OCI-LY3 (cell line): ENCODE measurements at regions not wholly inside any gene's neighbourhood (a gene's known extent, or its start where the extent isn't known, plus 50 kb on each side); places are given as distances from the start of the nearest gene placed in this dataset.

ENCODE experiments used
- H2AFZ ChIP-seq: fragments of 200-600, 300-600 bp; shearing (Covaris generic); 2 replicates; pipeline ENCODE4 v1.6.0; 2014; ENCODE audit warnings: antibody characterized with exemption, low read depth, low read length
- H3K27ac ChIP-seq: fragments of 200-600, 300-600 bp; sonication (generic); 2 replicates; pipeline ENCODE4 v1.5.1; 2014; ENCODE audit warnings: mild to moderate bottlenecking, low read length, moderate library complexity, mixed read lengths
- H3K27me3 ChIP-seq: fragments of 200-600, 300-600 bp; sonication (generic); 2 replicates; pipeline ENCODE4 v1.6.1; 2014; ENCODE audit warnings: low read depth, low read length, mixed read lengths
- H3K36me3 ChIP-seq: fragments of 200-600, 300-600 bp; sonication (generic); replicated peaks from 2 replicates; pipeline ENCODE3; 2014; ENCODE audit warnings: low read depth, low read length, mixed read lengths
- H3K4me1 ChIP-seq: fragments of 300-600, 200-600 bp; sonication (generic); 2 replicates; pipeline ENCODE4 v1.6.1; 2014; ENCODE audit warnings: low read length, mixed read lengths
- H3K4me2 ChIP-seq: fragments of 200-600, 300-600 bp; sonication (generic); 2 replicates; pipeline ENCODE4 v1.6.1; 2014; ENCODE audit warnings: low read length, mixed read lengths
- H3K4me3 ChIP-seq: fragments of 300-600, 200-600 bp; sonication (generic); 2 replicates; pipeline ENCODE4 v1.5.1; 2014; ENCODE audit warnings: antibody characterized with exemption, mild to moderate bottlenecking, low read length, moderate library complexity
- H3K79me2 ChIP-seq: fragments of 300-600, 200-600 bp; shearing (Covaris generic); 2 replicates; pipeline ENCODE4 v1.6.1; 2014; ENCODE audit warnings: mild to moderate bottlenecking, low read length, mixed read lengths
- H3K9ac ChIP-seq: fragments of 300-600, 200-600 bp; shearing (Covaris generic); 2 replicates; pipeline ENCODE4 v1.6.0; 2014; ENCODE audit warnings: mild to moderate bottlenecking, low read length, moderate library complexity
- H3K9me3 ChIP-seq: fragments of 200-600, 300-600 bp; shearing (Covaris generic); 2 replicates; pipeline ENCODE4 v1.6.1; 2014; ENCODE audit warnings: low read length, mixed read lengths; ENCODE audit not compliant: insufficient read depth
- H4K20me1 ChIP-seq: fragments of 200-600, 300-600 bp; sonication (generic); 2 replicates; pipeline ENCODE4 v1.6.1; 2016; ENCODE audit warnings: low read length, mixed read lengths; ENCODE audit not compliant: insufficient read depth
- EZH2phosphoT487 ChIP-seq: fragments of 200-600 bp; shearing (Covaris generic); IDR thresholded peaks from 2 replicates; pipeline ENCODE4 v1.6.1; 2018; ENCODE audit warnings: antibody characterized with exemption, mixed run types, low read depth
- TF ChIP-seq, protein P1 (sequence below): fragments of 200-600, 300-600 bp; sonication (generic); IDR thresholded peaks from 2 replicates; pipeline ENCODE4 v1.5.1; 2014; ENCODE audit warnings: antibody characterized with exemption, low read length, low read depth

DNA sequence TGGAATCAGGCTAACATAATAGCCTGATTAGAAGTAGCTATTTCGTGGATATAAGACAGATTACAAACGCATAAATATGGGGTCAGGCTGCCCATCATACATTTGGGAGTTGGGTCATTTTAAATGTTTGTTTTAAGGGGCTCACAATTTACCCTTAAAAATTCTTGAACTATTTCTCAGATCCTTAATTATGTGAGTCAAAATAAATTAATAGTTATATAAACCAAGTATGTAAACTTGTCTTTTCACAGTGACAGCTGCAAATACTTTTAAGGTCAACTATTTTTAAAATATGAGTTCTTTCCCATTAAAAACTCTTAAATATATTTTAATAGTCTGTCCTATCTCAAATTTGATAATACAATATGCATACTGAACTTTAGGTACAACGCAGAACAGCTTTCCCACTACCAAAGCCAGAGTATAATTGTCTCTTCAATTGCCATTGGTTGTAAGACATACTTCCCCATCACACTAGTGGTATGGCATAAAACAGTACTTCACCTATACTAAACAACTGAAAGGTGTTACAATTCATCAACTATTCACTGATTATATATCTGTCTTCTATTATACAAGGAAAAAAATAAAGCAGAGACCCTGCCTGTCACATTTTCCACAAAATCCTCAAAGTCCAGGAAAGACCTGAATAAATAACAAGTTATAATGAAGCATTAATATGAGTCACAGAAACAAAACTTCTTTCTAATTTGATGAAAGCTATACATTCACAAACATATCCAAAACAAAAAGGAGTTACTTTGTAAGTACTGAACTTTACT lies 80.8 kb upstream of the COL21A1 start:
- no peaks in the 10 kb centered on the region for H3K36me3 ChIP-seq
- no peaks in the 10 kb centered on the region for H3K79me2 ChIP-seq
- H3K9me3 ChIP-seq, result no peaks in the 10 kb centered on the region
- no peak overlapping the region for H3K9ac ChIP-seq
- H3K27me3 ChIP-seq, result no peaks in the 10 kb centered on the region
- no peak overlapping the region for H3K4me3 ChIP-seq
- H3K27ac ChIP-seq, result no peak overlapping the region
- TF ChIP-seq EZH2phosphoT487, result no peak
- TF ChIP-seq, protein P1, sequence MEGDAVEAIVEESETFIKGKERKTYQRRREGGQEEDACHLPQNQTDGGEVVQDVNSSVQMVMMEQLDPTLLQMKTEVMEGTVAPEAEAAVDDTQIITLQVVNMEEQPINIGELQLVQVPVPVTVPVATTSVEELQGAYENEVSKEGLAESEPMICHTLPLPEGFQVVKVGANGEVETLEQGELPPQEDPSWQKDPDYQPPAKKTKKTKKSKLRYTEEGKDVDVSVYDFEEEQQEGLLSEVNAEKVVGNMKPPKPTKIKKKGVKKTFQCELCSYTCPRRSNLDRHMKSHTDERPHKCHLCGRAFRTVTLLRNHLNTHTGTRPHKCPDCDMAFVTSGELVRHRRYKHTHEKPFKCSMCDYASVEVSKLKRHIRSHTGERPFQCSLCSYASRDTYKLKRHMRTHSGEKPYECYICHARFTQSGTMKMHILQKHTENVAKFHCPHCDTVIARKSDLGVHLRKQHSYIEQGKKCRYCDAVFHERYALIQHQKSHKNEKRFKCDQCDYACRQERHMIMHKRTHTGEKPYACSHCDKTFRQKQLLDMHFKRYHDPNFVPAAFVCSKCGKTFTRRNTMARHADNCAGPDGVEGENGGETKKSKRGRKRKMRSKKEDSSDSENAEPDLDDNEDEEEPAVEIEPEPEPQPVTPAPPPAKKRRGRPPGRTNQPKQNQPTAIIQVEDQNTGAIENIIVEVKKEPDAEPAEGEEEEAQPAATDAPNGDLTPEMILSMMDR, result no peak
- H2AFZ ChIP-seq, result no peak overlapping the region
- H3K4me1 ChIP-seq, result no peaks in the 10 kb centered on the region; the same call in 1 of the 2 replicates
- H3K4me2 ChIP-seq, result no peak overlapping the region
- no peaks in the 10 kb centered on the region for H4K20me1 ChIP-seq

DNA sequence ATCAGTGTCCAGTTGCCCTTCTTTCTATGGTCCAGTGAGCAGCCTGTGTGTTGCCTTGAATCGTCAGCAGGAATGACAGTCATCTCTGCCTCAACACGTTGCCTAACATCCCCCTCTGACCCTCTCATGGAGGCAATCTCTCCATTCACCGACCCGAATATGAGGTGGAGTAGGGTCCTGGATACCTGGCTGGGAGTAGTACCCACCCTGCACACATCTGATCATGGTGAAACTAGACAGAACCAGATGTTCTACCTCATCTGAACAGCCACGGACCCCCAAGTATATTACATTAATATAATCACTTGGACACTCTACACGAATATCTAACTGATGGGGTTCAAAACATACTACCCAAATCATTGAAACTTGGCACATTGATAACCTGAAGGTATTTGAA lies 77.0 kb upstream of the COL21A1 start:
- Histone ChIP-seq H3K9me3 (no peaks in the 10 kb centered on the region), H3K27me3 (no peaks in the 10 kb centered on the region), H3K4me2 (no peak overlapping the region), H3K27ac (no peak overlapping the region), H3K4me1 (no peaks in the 10 kb centered on the region; the same call in 1 of the 2 replicates), H4K20me1 (no peaks in the 10 kb centered on the region), H3K79me2 (no peaks in the 10 kb centered on the region), H2AFZ (no peak overlapping the region), H3K36me3 (no peaks in the 10 kb centered on the region), H3K4me3 (no peak overlapping the region), H3K9ac (no peak overlapping the region)
- TF ChIP-seq EZH2phosphoT487, result no peak
- TF ChIP-seq, protein P1, result no peak

DNA sequence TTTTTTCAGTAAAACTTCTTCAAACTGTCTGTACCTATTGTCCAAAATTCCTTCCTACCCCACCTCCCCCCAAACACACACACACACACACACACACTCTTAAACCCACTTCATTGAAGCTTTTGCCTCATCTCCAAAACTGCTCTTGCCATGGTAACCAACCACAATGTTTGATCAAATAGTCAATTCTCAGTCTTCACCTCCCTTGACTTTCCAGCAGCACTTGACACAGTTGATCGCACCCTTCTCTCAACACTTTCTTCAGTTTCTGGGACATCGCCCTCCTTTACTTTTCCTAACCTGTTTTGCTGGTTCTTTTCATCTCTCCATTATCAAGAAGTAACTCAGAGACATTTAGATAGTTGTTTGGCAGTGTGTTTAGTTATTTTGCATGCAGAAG lies 71.5 kb upstream of the COL21A1 start:
- Histone ChIP-seq H3K79me2 (no peaks in the 10 kb centered on the region), H3K9me3 (no peaks in the 10 kb centered on the region), H3K36me3 (no peaks in the 10 kb centered on the region), H3K27me3 (no peaks in the 10 kb centered on the region), H3K4me3 (no peak overlapping the region), H3K4me1 (peaks cover 4% of the 10 kb centered on the region; the same call in 1 of the 2 replicates), H3K27ac (no peak overlapping the region), H2AFZ (no peak overlapping the region), H4K20me1 (no peaks in the 10 kb centered on the region), H3K4me2 (no peak overlapping the region), H3K9ac (no peak overlapping the region)
- TF ChIP-seq, protein P1, result no peak
- no peak for TF ChIP-seq EZH2phosphoT487

DNA sequence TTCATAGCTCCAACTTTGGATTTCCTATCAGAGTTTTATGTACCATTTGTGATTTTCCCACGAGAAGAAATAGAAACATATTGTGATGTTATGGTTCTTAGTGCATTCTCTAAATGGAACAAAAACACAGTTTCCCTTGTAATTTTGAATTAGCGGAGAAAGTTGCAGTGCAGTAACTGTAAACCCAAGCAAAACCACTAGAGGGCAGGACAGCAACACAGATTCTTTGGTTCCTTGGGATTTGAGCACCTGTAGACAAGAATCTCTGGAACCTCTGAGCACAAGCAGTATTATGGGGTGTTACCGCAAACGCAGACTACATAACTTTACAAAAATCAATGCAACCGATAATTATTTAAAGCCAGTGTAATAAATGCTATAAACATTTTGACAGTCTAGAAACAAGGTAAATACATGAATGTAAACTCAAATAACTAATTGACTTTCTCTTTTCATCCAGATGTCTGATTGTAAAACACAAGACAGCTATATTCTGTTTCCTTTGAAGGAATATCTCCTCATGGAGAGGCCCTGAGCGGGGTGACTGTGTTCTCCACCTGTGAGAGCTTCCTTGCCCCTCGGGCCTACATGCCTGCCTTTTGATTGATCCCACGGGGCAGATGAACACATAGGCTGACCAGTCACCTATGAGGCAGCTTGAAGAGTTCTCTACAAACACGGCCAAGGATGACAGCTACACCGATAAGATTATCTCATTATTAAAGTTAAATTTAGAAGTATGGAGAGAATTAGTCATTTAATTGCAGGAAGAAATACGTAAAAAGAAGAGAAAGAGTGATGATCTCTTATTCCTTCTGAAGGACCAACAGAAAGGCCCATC lies 67.5 kb upstream of the COL21A1 start:
- Histone ChIP-seq H4K20me1 (no peaks in the 10 kb centered on the region), H3K36me3 (no peaks in the 10 kb centered on the region), H3K4me1 (peaks cover 4% of the 10 kb centered on the region; the same call in 1 of the 2 replicates), H3K27me3 (no peaks in the 10 kb centered on the region), H3K79me2 (no peaks in the 10 kb centered on the region), H3K4me2 (peak overlapping the region; percentile 10; the same call in 1 of the 2 replicates), H3K9ac (no peak overlapping the region), H3K27ac (no peak overlapping the region), H2AFZ (peak overlapping the region; percentile 32), H3K4me3 (no peak overlapping the region), H3K9me3 (no peaks in the 10 kb centered on the region)
- TF ChIP-seq, protein P1, result peak; percentile 98
- no peak for TF ChIP-seq EZH2phosphoT487
